Erythroblast (primary cell): ENCODE measurements at regions not wholly inside any gene's neighbourhood (a gene's known extent, or its start where the extent isn't known, plus 50 kb on each side); places are given as distances from the start of the nearest gene placed in this dataset.

Experiments used
- GATA1 ChIP-seq: IDR thresholded peaks from 2 replicates; pipeline ENCODE4 v1.6.1; 2011; ENCODE audit warnings: low read depth, mild to moderate bottlenecking, control low read depth, low read length, moderate library complexity
- POLR2A ChIP-seq: IDR thresholded peaks from 2 replicates; pipeline ENCODE4 v1.6.1; 2011; ENCODE audit warnings: mild to moderate bottlenecking, low read length

DNA sequence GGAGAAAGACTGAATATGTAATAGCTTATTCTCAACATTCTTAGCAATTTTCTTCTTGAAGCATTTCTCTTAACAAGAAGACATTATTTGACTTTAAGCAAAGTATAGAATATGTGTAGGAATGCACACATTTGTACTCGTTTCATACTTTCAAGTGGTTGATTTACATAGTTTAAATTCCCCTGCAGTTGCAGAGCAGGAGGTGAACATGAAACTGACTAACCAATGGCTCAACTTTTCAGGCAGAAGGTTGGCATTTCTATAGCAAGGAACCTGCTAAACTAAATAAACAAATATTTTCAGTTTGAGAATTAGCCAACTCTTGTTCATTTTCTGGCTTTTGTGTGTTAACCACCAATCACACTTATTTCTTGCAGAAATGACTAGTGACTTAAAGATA, 145.4 kb upstream of the MYO16 start:
- TF ChIP-seq POLR2A (no peak), GATA1 (no peak)
